ENCODE measurements at regions not wholly inside any gene's neighbourhood (a gene's known extent, or its start where the extent isn't known, plus 50 kb on each side); places are given as distances from the start of the nearest gene placed in this dataset.

DNA sequence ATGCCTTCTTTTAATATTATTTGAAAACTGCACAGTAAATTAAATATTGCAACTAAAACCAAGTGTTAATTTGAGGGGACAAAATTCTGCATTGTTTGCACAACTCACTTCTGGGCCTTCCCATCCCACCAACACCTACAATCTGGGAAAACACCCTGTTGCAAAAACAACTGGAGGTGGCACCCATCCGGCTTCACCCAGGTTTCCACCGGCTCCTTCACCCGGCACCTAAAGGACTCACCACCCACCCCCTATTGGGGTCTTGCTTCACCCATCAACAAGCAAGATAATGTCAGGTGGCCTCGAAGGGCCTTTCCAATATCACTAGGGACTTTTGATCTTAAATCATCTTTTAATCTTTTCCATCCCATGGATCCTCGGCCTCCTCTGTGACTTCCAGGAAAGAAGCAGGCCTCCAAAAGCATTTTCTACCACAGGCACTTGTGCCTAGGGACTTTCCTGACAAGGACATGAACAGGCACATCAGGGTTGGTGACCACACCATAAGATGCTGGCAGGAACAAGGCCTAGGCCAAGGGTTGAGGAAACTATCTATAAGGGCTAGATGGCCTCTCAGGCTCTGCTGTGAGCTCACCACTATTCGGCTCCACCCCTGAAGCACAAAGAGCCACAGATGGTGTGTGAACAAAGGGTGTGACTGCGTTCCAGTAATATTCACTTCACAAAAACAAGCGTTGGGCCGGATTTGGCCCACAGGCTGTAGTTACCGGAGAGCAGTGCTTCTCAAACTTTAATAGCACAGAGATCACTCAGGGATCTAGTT lies 205.1 kb downstream of the AUH start:
- no peaks in the 10 kb centered on the region for H3K36me3 ChIP-seq (ENCODE audit: control insufficient read depth in 2 of 4, insufficient read depth in 4 of 4, low read length in 3 of 4)
- peak overlapping the region; percentile 60; the same call in 1 of the 2 replicates for H2BK12ac ChIP-seq (ENCODE audit: low read depth, low read length)
- no peak overlapping the region for H3K4me3 ChIP-seq (ENCODE audit: extremely low read depth in 1 of 4, insufficient read depth in 2 of 4, low read depth in 3 of 4, low read length in 4 of 4)
- H2BK120ac ChIP-seq (replicated peaks; ENCODE audit: low read depth, low read length), result no peak overlapping the region
- peaks cover 2% of the 10 kb centered on the region; the same call in 1 of the 2 replicates for H3K23me2 ChIP-seq (ENCODE audit: low read depth, low read length)
- POLR2A ChIA-PET (ENCODE audit: partially characterized antibody), result no interaction called here
- H4K91ac ChIP-seq (replicated peaks; ENCODE audit: insufficient read length, low read length), result no peak overlapping the region
- H3K23ac ChIP-seq (ENCODE audit: insufficient read length), result no peak overlapping the region
- H2BK15ac ChIP-seq (ENCODE audit: low read length), result no peak overlapping the region
- no peak overlapping the region for H2AFZ ChIP-seq (ENCODE audit: low read length)
- CTCF ChIA-PET (ENCODE audit: partially characterized antibody), result no interaction called here
- WGBS, 2 experiments (ENCODE audit: extremely low coverage in 1 of 2, insufficient coverage in 1 of 2, insufficient read length in 1 of 2, insufficient replicate concordance in 2 of 2, low coverage in 1 of 2, low lambda C conversion rate in 2 of 2, missing lambda C conversion rate in 1 of 2), result 87% methylated on average over 10 of the region's 10 CpGs; no CpG with 5 or more reads in 1 of the 2 experiments
- no peak overlapping the region for H2BK20ac ChIP-seq (ENCODE audit: low read length)
- no peaks in the 10 kb centered on the region for H3K79me2 ChIP-seq (ENCODE audit: control insufficient read depth in 1 of 2, insufficient read depth in 2 of 2, low read length in 2 of 2)
- no peak overlapping the region for H3K18ac ChIP-seq (ENCODE audit: extremely low read depth, low read length)
- H3K79me1 ChIP-seq (ENCODE audit: low read depth, low read length), result no peaks in the 10 kb centered on the region
- no peak overlapping the region for H3K4me2 ChIP-seq (ENCODE audit: insufficient read depth in 1 of 2, low read depth in 2 of 2, low read length in 2 of 2)
- H3K27ac ChIP-seq (ENCODE audit: low read depth, low read length), result no peak overlapping the region
- no peak overlapping the region for H4K5ac ChIP-seq (ENCODE audit: insufficient read length, low read depth, low read length)
- DNase-seq (ENCODE audit: low read depth in 1 of 2, low spot score in 2 of 2), result no peak
- no peak overlapping the region for H3K14ac ChIP-seq (ENCODE audit: insufficient read length)
- H4K8ac ChIP-seq (ENCODE audit: extremely low read depth, insufficient read depth, low read length), result no peak overlapping the region
- peaks cover 14 to 15% of the 10 kb centered on the region in 2 experiments; a peak in 3 of 4 replicates for H3K9me3 ChIP-seq (ENCODE audit: insufficient read depth in 2 of 2, low read depth in 1 of 2, low read length in 1 of 2)
- no peak overlapping the region; the same call in 1 of the 2 replicates for H2BK5ac ChIP-seq (ENCODE audit: low read depth, low read length)
- H4K20me1 ChIP-seq (replicated peaks in 1 of 2; ENCODE audit: control insufficient read depth in 1 of 2, insufficient read depth in 2 of 2, low read length in 2 of 2), result no peaks in the 10 kb centered on the region
- no peak overlapping the region for H2AK5ac ChIP-seq (ENCODE audit: low read depth, low read length)
- H3K4ac ChIP-seq (replicated peaks; ENCODE audit: insufficient read length, low read depth, low read length), result no peak overlapping the region
- no peak overlapping the region for H3K56ac ChIP-seq (replicated peaks; ENCODE audit: insufficient read length, low read depth, low read length)
- no peak overlapping the region for H3K9ac ChIP-seq (replicated peaks in 1 of 4; ENCODE audit: extremely low read depth in 1 of 4, low read depth in 3 of 4, low read length in 3 of 4)
- no peaks in the 10 kb centered on the region; a peak in 1 of 7 replicates for H3K27me3 ChIP-seq (replicated peaks in 1 of 4; ENCODE audit: control insufficient read depth in 3 of 4, extremely low read depth in 1 of 4, insufficient read depth in 3 of 4, low read length in 3 of 4)
- no peak for FAIRE-seq
- peaks cover 0 to 8% (median 2%) of the 10 kb centered on the region in 4 experiments; a peak in 5 of 7 replicates for H3K4me1 ChIP-seq (replicated peaks in 1 of 4; ENCODE audit: control insufficient read depth in 3 of 4, insufficient read depth in 4 of 4, low read length in 3 of 4)
- TF ChIP-seq, protein P1, sequence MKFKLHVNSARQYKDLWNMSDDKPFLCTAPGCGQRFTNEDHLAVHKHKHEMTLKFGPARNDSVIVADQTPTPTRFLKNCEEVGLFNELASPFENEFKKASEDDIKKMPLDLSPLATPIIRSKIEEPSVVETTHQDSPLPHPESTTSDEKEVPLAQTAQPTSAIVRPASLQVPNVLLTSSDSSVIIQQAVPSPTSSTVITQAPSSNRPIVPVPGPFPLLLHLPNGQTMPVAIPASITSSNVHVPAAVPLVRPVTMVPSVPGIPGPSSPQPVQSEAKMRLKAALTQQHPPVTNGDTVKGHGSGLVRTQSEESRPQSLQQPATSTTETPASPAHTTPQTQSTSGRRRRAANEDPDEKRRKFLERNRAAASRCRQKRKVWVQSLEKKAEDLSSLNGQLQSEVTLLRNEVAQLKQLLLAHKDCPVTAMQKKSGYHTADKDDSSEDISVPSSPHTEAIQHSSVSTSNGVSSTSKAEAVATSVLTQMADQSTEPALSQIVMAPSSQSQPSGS (IDR thresholded peaks at IDR 0.05; ENCODE audit: low read length), result no peak
- no peak for TF ChIP-seq CEBPB (IDR thresholded peaks at IDR 0.05; ENCODE audit: low read depth, low read length)
- no peak for TF ChIP-seq RBBP5 (IDR thresholded peaks at IDR 0.05; ENCODE audit: borderline replicate concordance, low read depth, low read length)
- TF ChIP-seq NRF1 (IDR thresholded peaks at IDR 0.05; ENCODE audit: low read depth, low read length), result no peak
- TF ChIP-seq SIRT6 (IDR thresholded peaks at IDR 0.05; ENCODE audit: low read length), result no peak
- no peak for TF ChIP-seq FOSL1 (IDR thresholded peaks at IDR 0.05; ENCODE audit: insufficient read depth, low read depth, low read length)
- TF ChIP-seq RFX5 (IDR thresholded peaks at IDR 0.05; ENCODE audit: borderline replicate concordance, low read depth, low read length), result no peak
- no peak for TF ChIP-seq PHF8 (conservative IDR thresholded peaks at IDR 0.05; ENCODE audit: low read depth, low read length)
- no peak for TF ChIP-seq JUN (IDR thresholded peaks at IDR 0.05; ENCODE audit: low read depth, low read length)
- no peak for TF ChIP-seq BRCA1 (IDR thresholded peaks at IDR 0.05; ENCODE audit: low read depth, low read length)
- no peak for TF ChIP-seq CHD2 (IDR thresholded peaks at IDR 0.05; ENCODE audit: low read length)
- TF ChIP-seq EP300 (IDR thresholded peaks at IDR 0.05; ENCODE audit: borderline replicate concordance in 1 of 2, low read depth in 2 of 2, low read length in 2 of 2), result no peak
